H1 (cell line): ENCODE measurements at regions not wholly inside any gene's neighbourhood (a gene's known extent, or its start where the extent isn't known, plus 50 kb on each side); places are given as distances from the start of the nearest gene placed in this dataset.

ENCODE experiments used
- CTCF ChIA-PET: fragments of 300-600 bp; sonication (Branson Sonifier 250); formaldehyde crosslinking; loops from one replicate; lab custom pipeline; 2021; ENCODE audit not compliant: partially characterized antibody; lab: Charles Lee
- POLR2A ChIA-PET: fragments of 300-600 bp; sonication (Branson Sonifier 250); formaldehyde crosslinking; loops from one replicate; lab custom pipeline; 2021; ENCODE audit warnings: inconsistent platforms; ENCODE audit not compliant: partially characterized antibody; lab: Charles Lee
- DNase-seq, 2 experiments: peaks; one replicate each; pipeline versions ENCODE4 v3.0.0 to v3.0.0-alpha.2; 2010 to 2022; ENCODE audit warnings: low spot score in 2 of 2, low read depth in 1 of 2, mixed read lengths in 1 of 2
- FAIRE-seq: peaks from 2 replicates; lab custom pipeline; 2011; peaks lifted over from hg19 to GRCh38; lab: Jason Lieb, UNC
- H2AFZ ChIP-seq: 2 replicates; pipeline ENCODE4 v1.8.1; 2012; ENCODE audit warnings: low read length, inconsistent platforms
- H2AK5ac ChIP-seq: 2 replicates; pipeline ENCODE4 v1.6.1; 2013; ENCODE audit warnings: low read depth, low read length
- H2BK120ac ChIP-seq: replicated peaks from 2 replicates; pipeline ENCODE3; 2013; ENCODE audit warnings: low read depth, low read length, inconsistent platforms
- H2BK12ac ChIP-seq: 2 replicates; pipeline ENCODE4 v1.6.1; 2013; ENCODE audit warnings: low read depth, low read length
- H2BK15ac ChIP-seq: 2 replicates; pipeline ENCODE4 v1.6.1; 2013; ENCODE audit warnings: low read length
- H2BK20ac ChIP-seq: 2 replicates; pipeline ENCODE4 v1.6.1; 2013; ENCODE audit warnings: low read length
- H2BK5ac ChIP-seq: 2 replicates; pipeline ENCODE4 v1.6.1; 2013; ENCODE audit warnings: low read depth, low read length
- H3K14ac ChIP-seq: 2 replicates; pipeline ENCODE4 v1.6.1; 2013; ENCODE audit warnings: inconsistent platforms; ENCODE audit not compliant: insufficient read length
- H3K18ac ChIP-seq: 2 replicates; pipeline ENCODE4 v1.6.1; 2013; ENCODE audit warnings: low read length; ENCODE audit errors: extremely low read depth
- H3K23ac ChIP-seq: 2 replicates; pipeline ENCODE4 v1.6.1; 2013; ENCODE audit warnings: inconsistent platforms; ENCODE audit not compliant: insufficient read length
- H3K23me2 ChIP-seq: 2 replicates; pipeline ENCODE4 v1.6.1; 2013; ENCODE audit warnings: low read depth, low read length
- H3K27ac ChIP-seq: 2 replicates; pipeline ENCODE4 v1.6.1; 2011; ENCODE audit warnings: low read depth, low read length, inconsistent platforms
- H3K27me3 ChIP-seq, 4 experiments: replicated peaks in 1 of 4; 1 replicate in 1 of 4; 2 replicates in 3 of 4; pipeline versions ENCODE4 v1.6.1 to v1.8.1; 2011 to 2013; ENCODE audit warnings: low read length in 3 of 4, mild to moderate bottlenecking in 3 of 4, inconsistent platforms in 2 of 4, mixed read lengths in 2 of 4, moderate library complexity in 1 of 4; ENCODE audit not compliant: control insufficient read depth in 3 of 4, insufficient read depth in 3 of 4; ENCODE audit errors: extremely low read depth in 1 of 4
- H3K36me3 ChIP-seq, 4 experiments: 2 replicates each; pipeline versions ENCODE4 v1.6.1 to v1.8.1; 2011 to 2013; ENCODE audit warnings: mild to moderate bottlenecking in 4 of 4, low read length in 3 of 4, moderate library complexity in 2 of 4, control low read depth in 1 of 4, inconsistent platforms in 1 of 4; ENCODE audit not compliant: insufficient read depth in 4 of 4, control insufficient read depth in 2 of 4
- H3K4ac ChIP-seq: replicated peaks from 2 replicates; pipeline ENCODE3; 2013; ENCODE audit warnings: low read length, low read depth, mixed read lengths, inconsistent platforms; ENCODE audit not compliant: insufficient read length
- H3K4me1 ChIP-seq, 4 experiments: replicated peaks in 1 of 4; 1 replicate in 1 of 4; 2 replicates in 3 of 4; pipeline versions ENCODE4 v1.6.1 to v1.8.1; 2011 to 2013; ENCODE audit warnings: low read length in 3 of 4, inconsistent platforms in 2 of 4, mixed read lengths in 1 of 4; ENCODE audit not compliant: insufficient read depth in 4 of 4, control insufficient read depth in 3 of 4
- H3K4me2 ChIP-seq, 2 experiments: 2 replicates each; pipeline versions ENCODE4 v1.6.1 to v1.8.1; 2011 to 2013; ENCODE audit warnings: low read depth in 2 of 2, low read length in 2 of 2, control low read depth in 1 of 2, inconsistent platforms in 1 of 2, mild to moderate bottlenecking in 1 of 2; ENCODE audit not compliant: insufficient read depth in 1 of 2
- H3K4me3 ChIP-seq, 4 experiments: fragments of 200-600, 300-600 bp in 1 of 4; sonication (generic), shearing (Covaris generic), sonication (Bioruptor Twin) in 1 of 4; 2 replicates each; pipeline versions ENCODE4 v1.5.1 to v1.8.1; 2011 to 2016; ENCODE audit warnings: low read length in 4 of 4, low read depth in 3 of 4, control low read depth in 2 of 4, inconsistent platforms in 2 of 4, mild to moderate bottlenecking in 2 of 4, mixed read lengths in 1 of 4, moderate library complexity in 1 of 4; ENCODE audit not compliant: insufficient read depth in 2 of 4; ENCODE audit errors: extremely low read depth in 1 of 4
- H3K56ac ChIP-seq: replicated peaks from 2 replicates; pipeline ENCODE3; 2013; ENCODE audit warnings: low read depth, mild to moderate bottlenecking, mixed read lengths, low read length, inconsistent platforms; ENCODE audit not compliant: insufficient read length
- H3K79me1 ChIP-seq: 2 replicates; pipeline ENCODE4 v1.6.1; 2013; ENCODE audit warnings: low read depth, low read length, control low read depth
- H3K79me2 ChIP-seq, 2 experiments: 2 replicates each; pipeline versions ENCODE4 v1.6.1 to v1.8.1; 2012 to 2013; ENCODE audit warnings: low read length in 2 of 2, mild to moderate bottlenecking in 2 of 2, inconsistent platforms in 1 of 2; ENCODE audit not compliant: insufficient read depth in 2 of 2, control insufficient read depth in 1 of 2
- H3K9ac ChIP-seq, 4 experiments: replicated peaks in 1 of 4; 1 replicate in 1 of 4; 2 replicates in 3 of 4; pipeline versions ENCODE4 v1.6.1 to v1.8.1; 2011 to 2013; ENCODE audit warnings: low read depth in 3 of 4, low read length in 3 of 4, control low read depth in 2 of 4, mild to moderate bottlenecking in 2 of 4, moderate library complexity in 2 of 4, inconsistent platforms in 1 of 4; ENCODE audit errors: extremely low read depth in 1 of 4
- H3K9me3 ChIP-seq, 2 experiments: 2 replicates each; pipeline versions ENCODE4 v1.6.1 to v1.8.1; 2012 to 2013; ENCODE audit warnings: mild to moderate bottlenecking in 2 of 2, moderate library complexity in 2 of 2, control low read depth in 1 of 2, inconsistent platforms in 1 of 2, low read depth in 1 of 2, low read length in 1 of 2, mixed read lengths in 1 of 2; ENCODE audit not compliant: insufficient read depth in 2 of 2
- H4K20me1 ChIP-seq, 2 experiments: replicated peaks in 1 of 2; 2 replicates each; pipeline versions ENCODE3 to v1.8.1; 2011 to 2013; ENCODE audit warnings: inconsistent platforms in 2 of 2, low read length in 2 of 2, mild to moderate bottlenecking in 1 of 2; ENCODE audit not compliant: insufficient read depth in 2 of 2, control insufficient read depth in 1 of 2
- H4K5ac ChIP-seq: 2 replicates; pipeline ENCODE4 v1.6.1; 2013; ENCODE audit warnings: low read length, low read depth, mixed read lengths, inconsistent platforms; ENCODE audit not compliant: insufficient read length
- H4K8ac ChIP-seq: 2 replicates; pipeline ENCODE4 v1.8.0; 2013; ENCODE audit warnings: mild to moderate bottlenecking, moderate library complexity, low read length, inconsistent platforms; ENCODE audit not compliant: insufficient read depth; ENCODE audit errors: extremely low read depth
- H4K91ac ChIP-seq: replicated peaks from 2 replicates; pipeline ENCODE3; 2013; ENCODE audit warnings: low read length, mixed read lengths, inconsistent platforms; ENCODE audit not compliant: insufficient read length
- SUZ12 ChIP-seq: fragments of 200-600 bp; sonication (generic); IDR thresholded peaks from 2 replicates; pipeline ENCODE4 v1.6.1; 2012; ENCODE audit warnings: mild to moderate bottlenecking, inconsistent platforms, low read length, moderate library complexity, mixed read lengths
- WGBS, 2 experiments: shearing (Covaris generic) in 1 of 2; methylation state at CpG; one replicate each; pipeline versions ENCODE4 v1.1.6 to v1.1.7; 2013 to 2015; ENCODE audit warnings: low lambda C conversion rate in 2 of 2, mixed read lengths in 2 of 2, inconsistent platforms in 1 of 2, low coverage in 1 of 2, missing lambda C conversion rate in 1 of 2; ENCODE audit not compliant: insufficient replicate concordance in 2 of 2, insufficient coverage in 1 of 2, insufficient read length in 1 of 2; ENCODE audit errors: extremely low coverage in 1 of 2, missing lambda C conversion rate in 1 of 2; 5-methylcytosine and 5-hydroxymethylcytosine counted together

DNA sequence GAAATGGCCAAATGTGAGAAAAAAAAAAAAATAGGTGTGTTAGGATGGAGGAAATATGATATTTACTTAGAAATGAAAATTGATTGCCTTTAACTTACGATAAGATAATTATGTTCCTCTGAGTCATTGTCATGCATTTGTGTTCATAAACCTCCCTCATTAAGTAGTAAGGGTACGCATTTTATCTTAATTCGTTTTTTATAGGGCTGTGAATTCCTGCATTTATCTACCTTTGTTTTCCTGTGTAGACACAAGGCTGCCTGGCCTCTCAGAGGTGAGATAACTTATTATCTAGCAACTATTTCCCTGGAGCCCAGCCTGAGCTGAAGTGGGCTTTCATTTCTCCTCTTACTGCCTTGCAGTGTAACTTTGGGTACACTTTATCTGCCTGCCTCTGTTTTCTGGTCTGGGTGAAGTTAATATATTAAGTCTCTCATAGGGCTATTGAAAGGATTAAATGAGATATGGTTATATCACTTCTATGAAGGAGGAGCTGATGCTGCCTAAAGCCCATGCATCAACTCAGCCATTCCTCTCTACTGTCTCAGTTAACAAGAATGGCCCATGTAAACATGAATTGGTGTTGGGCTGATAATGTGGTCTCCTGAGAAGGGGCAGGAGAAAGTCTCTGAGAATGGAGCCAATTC lies 103.8 kb upstream of the KLF4 start:
- WGBS, 2 experiments: 85% methylated on average over 3 of the region's 3 CpGs; no CpG with 5 or more reads in 1 of the 2 experiments
- no peak for DNase-seq
- Histone ChIP-seq H3K9ac (no peak overlapping the region), H2BK15ac (no peak overlapping the region), H3K4me1 (no peaks in the 10 kb centered on the region), H3K4ac (no peak overlapping the region), H3K14ac (no peak overlapping the region), H3K9me3 (no peaks in the 10 kb centered on the region), H3K4me3 (no peak overlapping the region), H4K5ac (no peak overlapping the region), H4K91ac (no peak overlapping the region), H3K23ac (no peak overlapping the region), H3K27me3 (no peaks in the 10 kb centered on the region), H3K56ac (no peak overlapping the region), H2BK5ac (no peak overlapping the region), H2AK5ac (no peak overlapping the region), H3K23me2 (no peaks in the 10 kb centered on the region), H2AFZ (no peak overlapping the region), H3K79me1 (no peaks in the 10 kb centered on the region), H2BK20ac (no peak overlapping the region), H3K4me2 (no peak overlapping the region), H4K8ac (no peak overlapping the region), H2BK120ac (no peak overlapping the region), H3K36me3 (no peaks in the 10 kb centered on the region), H3K79me2 (no peaks in the 10 kb centered on the region), H2BK12ac (no peak overlapping the region), H3K27ac (no peak overlapping the region), H4K20me1 (no peaks in the 10 kb centered on the region), H3K18ac (no peak overlapping the region)
- FAIRE-seq: no peak
- ChIA-PET CTCF (interaction anchor here (0.6 to 1.2 kb wide), 5 partner anchors 12 to 1634 kb away, joined by 3 to 4 read pairs (median 3); no protein-coding TSS in a partner anchor), POLR2A (interaction anchor here (1.2 kb wide), 1 partner anchor 105 kb away, joined by 3 read pairs; no protein-coding TSS in a partner anchor)
- no peak for TF ChIP-seq SUZ12
